Sigmoid colon (tissue), 6 donors: ENCODE measurements at regions not wholly inside any gene's neighbourhood (a gene's known extent, or its start where the extent isn't known, plus 50 kb on each side); places are given as distances from the start of the nearest gene placed in this dataset.

ENCODE experiments used
- DNase-seq: peaks from one replicate; pipeline ENCODE4 v3.0.0-alpha.2; 2019
- H3K27ac ChIP-seq, 4 donors: fragments of 200-600 bp; sonication (generic); one replicate each; pipeline ENCODE4 v1.5.1; 2016 to 2019; ENCODE audit warnings: mild to moderate bottlenecking in 1 of 4
- H3K27me3 ChIP-seq, 3 donors: fragments of 200-600 bp; sonication (generic); one replicate each; pipeline ENCODE4 v1.5.1; 2019; ENCODE audit warnings: mild to moderate bottlenecking in 1 of 3
- H3K36me3 ChIP-seq, 4 donors: fragments of 200-600 bp; sonication (generic); one replicate each; pipeline ENCODE4 v1.5.1; 2016 to 2019
- H3K4me1 ChIP-seq, 4 donors: fragments of 200-600 bp; sonication (generic); one replicate each; pipeline ENCODE4 v1.5.1; 2017 to 2019
- H3K4me3 ChIP-seq, 4 donors: fragments of 200-600 bp; sonication (generic); one replicate each; pipeline ENCODE4 v1.5.1; 2017 to 2019; ENCODE audit warnings: mild to moderate bottlenecking in 2 of 4, moderate library complexity in 1 of 4
- H3K9me3 ChIP-seq, 4 donors: fragments of 200-600 bp in 3 of 4; sonication (generic) in 3 of 4; one replicate each; pipeline versions ENCODE4 v1.5.1 to v1.6.1; 2013 to 2019
- CTCF ChIP-seq, 4 experiments: fragments of 450-650 bp in 3 of 4; fragments of 200-600 bp in 1 of 4; IDR thresholded peaks; one replicate each; pipeline ENCODE4 v1.5.1; 2016 to 2019; ENCODE audit warnings: antibody characterized with exemption in 4 of 4, mild to moderate bottlenecking in 3 of 4, moderate library complexity in 2 of 4
- EP300 ChIP-seq, 4 donors: sonication (generic); formaldehyde crosslinking; IDR thresholded peaks; one replicate each; pipeline ENCODE4 v1.6.1; 2017; ENCODE audit warnings: antibody characterized with exemption in 4 of 4
- POLR2A ChIP-seq, 2 donors: fragments of 450-650 bp; IDR thresholded peaks; one replicate each; pipeline ENCODE4 v1.6.1; 2016; ENCODE audit warnings: antibody characterized with exemption in 2 of 2, mild to moderate bottlenecking in 2 of 2, moderate library complexity in 2 of 2
- POLR2AphosphoS5 ChIP-seq, 4 donors: sonication (generic); formaldehyde crosslinking; IDR thresholded peaks; one replicate each; pipeline ENCODE4 v1.6.1; 2017; ENCODE audit warnings: antibody characterized with exemption in 4 of 4
- WGBS, 2 donors: extraction: QIAGEN DNeasy Blood & Tissue Kit; methylation state at CpG; one replicate each; pipeline ENCODE4 v1.1.7; 2013; 5-methylcytosine and 5-hydroxymethylcytosine counted together
- intact Hi-C: fragments of 100-400 bp; cut with DNase I; formaldehyde crosslinking; loops from one replicate; pipeline ENCODE4 v1.15.1; 2023
- small RNA-seq, 3 donors: library from RNA; depleted of rRNA; stranded (forward); fragments of <200 nt; gene quantifications; one replicate each; pipeline ENCODE3, GENCODE V24; 2016
- donor health status: healthy with polysubstance abuse.
- donor health status: healthy.

GRCh38 chr4:8938137-8938536 is 66.5 kb upstream of the HMX1 start:
- H3K9me3 ChIP-seq = no peaks in the 10 kb centered on the region
- intact Hi-C loops = no loop called here
- 85% methylated on average over 8 of the region's 8 CpGs for WGBS, 2 donors
- H3K4me3 ChIP-seq = no peak overlapping the region
- TF ChIP-seq EP300 (IDR thresholded peaks at IDR 0.05) = no peak
- no peak for TF ChIP-seq CTCF (IDR thresholded peaks at IDR 0.05)
- no peak for TF ChIP-seq POLR2A (IDR thresholded peaks at IDR 0.05)
- TF ChIP-seq POLR2AphosphoS5 (IDR thresholded peaks at IDR 0.05) = no peak
- no peaks in the 10 kb centered on the region for H3K36me3 ChIP-seq
- H3K27me3 ChIP-seq = peaks cover 0 to 37% (median 20%) of the 10 kb centered on the region in 3 donors
- no peak for DNase-seq
- H3K4me1 ChIP-seq = no peaks in the 10 kb centered on the region
- no peak overlapping the region for H3K27ac ChIP-seq

GRCh38 chr4:8932884-8933283 is 61.2 kb upstream of the HMX1 start:
- no peak overlapping the region for H3K27ac ChIP-seq
- H3K9me3 ChIP-seq = no peaks in the 10 kb centered on the region
- DNase-seq = no peak
- TF ChIP-seq POLR2AphosphoS5 (IDR thresholded peaks at IDR 0.05) (no peak), EP300 (IDR thresholded peaks at IDR 0.05) (no peak), CTCF (IDR thresholded peaks at IDR 0.05) (no peak), POLR2A (IDR thresholded peaks at IDR 0.05) (no peak)
- H3K4me3 ChIP-seq = no peak overlapping the region
- H3K4me1 ChIP-seq = no peaks in the 10 kb centered on the region
- intact Hi-C loops = no loop called here
- peaks cover 0 to 2% (median 0%) of the 10 kb centered on the region in 3 donors for H3K27me3 ChIP-seq
- H3K36me3 ChIP-seq = no peaks in the 10 kb centered on the region
- 16 to 74% methylated on average over 1 of the region's 1 CpG for WGBS, 2 donors

DNA sequence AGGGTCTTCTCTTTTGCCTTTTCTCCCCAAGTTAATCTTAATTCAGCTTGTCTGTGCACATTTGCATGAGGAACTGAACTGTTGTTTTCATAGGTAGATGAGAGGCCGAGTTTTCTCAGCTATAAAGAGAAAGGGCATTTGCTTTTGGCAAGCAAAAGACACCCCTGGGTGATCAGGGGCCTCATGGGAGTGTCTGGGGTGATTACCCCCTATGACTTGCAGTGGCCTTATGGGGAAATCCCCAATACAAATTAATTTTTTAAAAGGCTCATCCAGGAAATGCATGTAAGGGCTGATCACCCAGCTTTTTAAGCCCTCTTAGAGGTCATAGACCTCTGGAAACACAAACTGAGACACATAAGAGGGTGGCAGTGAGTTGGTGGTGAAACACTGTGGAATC is 56.4 kb upstream of the HMX1 start:
- H3K27me3 ChIP-seq = no peaks in the 10 kb centered on the region
- intact Hi-C loops = no loop called here
- no peak for DNase-seq
- TF ChIP-seq CTCF (IDR thresholded peaks at IDR 0.05) = no peak
- no peak for TF ChIP-seq EP300 (IDR thresholded peaks at IDR 0.05)
- TF ChIP-seq POLR2AphosphoS5 (IDR thresholded peaks at IDR 0.05) = no peak
- no peak for TF ChIP-seq POLR2A (IDR thresholded peaks at IDR 0.05)
- no peak overlapping the region for H3K27ac ChIP-seq
- H3K4me1 ChIP-seq = no peaks in the 10 kb centered on the region
- 22 to 31% methylated on average over 1 of the region's 1 CpG for WGBS, 2 donors
- no peaks in the 10 kb centered on the region for H3K36me3 ChIP-seq
- no peak overlapping the region for H3K4me3 ChIP-seq
- H3K9me3 ChIP-seq = peaks cover 0 to 10% (median 3%) of the 10 kb centered on the region in 4 donors

GRCh38 chr4:8922481-8922880 is 50.8 kb upstream of the HMX1 start:
- Histone ChIP-seq H3K9me3 (peaks cover 0 to 11% (median 5%) of the 10 kb centered on the region in 4 donors), H3K27me3 (peaks cover 0 to 21% (median 8%) of the 10 kb centered on the region in 3 donors), H3K4me1 (no peaks in the 10 kb centered on the region), H3K27ac (no peak overlapping the region), H3K36me3 (no peaks in the 10 kb centered on the region), H3K4me3 (no peak overlapping the region)
- WGBS, 2 donors = 22 to 39% methylated on average over 1 of the region's 1 CpG
- TF ChIP-seq EP300 (IDR thresholded peaks at IDR 0.05) = no peak
- no peak for TF ChIP-seq POLR2AphosphoS5 (IDR thresholded peaks at IDR 0.05)
- no peak for TF ChIP-seq CTCF (IDR thresholded peaks at IDR 0.05)
- TF ChIP-seq POLR2A (IDR thresholded peaks at IDR 0.05) = no peak
- intact Hi-C loops = no loop called here
- DNase-seq = no peak

GRCh38 chr4:8921465-8921864 is 49.8 kb upstream of the HMX1 start:
- intact Hi-C loops = no loop called here
- H3K4me1 ChIP-seq = no peaks in the 10 kb centered on the region
- H3K9me3 ChIP-seq = peaks cover 0 to 11% (median 5%) of the 10 kb centered on the region in 4 donors
- no peak overlapping the region for H3K4me3 ChIP-seq
- WGBS, 2 donors = 84 to 88% methylated on average over 3 of the region's 3 CpGs
- H3K27ac ChIP-seq = no peak overlapping the region
- peaks cover 0 to 23% (median 8%) of the 10 kb centered on the region in 3 donors for H3K27me3 ChIP-seq
- TF ChIP-seq POLR2A (IDR thresholded peaks at IDR 0.05) = no peak
- no peaks in the 10 kb centered on the region for H3K36me3 ChIP-seq
- no peak for DNase-seq

Small RNA genes in the stretch of these regions (small RNA-seq; reads per million reads assigned to genes)
- gene SNRPCP16 = 0 reads per million in 3 donors
